ENCODE measurements at regions not wholly inside any gene's neighbourhood (a gene's known extent, or its start where the extent isn't known, plus 50 kb on each side); places are given as distances from the start of the nearest gene placed in this dataset.

DNA sequence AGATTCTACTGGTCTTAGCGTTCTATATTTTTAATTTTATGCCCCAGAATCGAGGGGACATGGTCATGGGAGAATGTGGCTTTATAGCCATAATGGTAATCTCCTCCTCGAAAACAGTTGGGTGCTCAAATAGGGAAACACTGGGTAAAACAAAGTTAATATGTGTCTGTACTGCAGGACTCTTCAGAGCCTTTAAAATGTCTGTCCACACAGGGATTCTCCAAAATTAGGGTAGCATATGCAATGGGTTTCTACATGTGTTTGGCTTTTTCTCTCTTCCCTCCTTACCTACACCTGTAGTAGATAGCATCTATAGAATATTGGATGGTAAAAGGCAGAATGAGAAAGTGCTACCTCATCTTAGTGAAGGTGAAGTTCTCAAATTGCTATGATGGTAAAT is 130.0 kb upstream of the NR3C1 start:
- H3K27me3 ChIP-seq (ENCODE audit: control insufficient read depth in 2 of 2, insufficient read depth in 2 of 2, low read length in 2 of 2), result no peaks in the 10 kb centered on the region; a peak in 2 of 5 replicates
- no peak overlapping the region for H3K4me2 ChIP-seq (ENCODE audit: insufficient read depth, low read length)
- DNase-seq (ENCODE audit: extremely low read depth in 1 of 4, low spot score in 3 of 4), result no peak
- H3K4me1 ChIP-seq (replicated peaks in 1 of 2; ENCODE audit: control insufficient read depth in 2 of 2, insufficient read depth in 2 of 2, low read length in 2 of 2), result no peaks in the 10 kb centered on the region
- no peak for FAIRE-seq
- H3K9ac ChIP-seq (ENCODE audit: insufficient read depth in 1 of 2, low read depth in 2 of 2, low read length in 2 of 2), result no peak overlapping the region
- intact Hi-C loops (cut with micrococcal nuclease), result no loop called here
- 0% methylated on average over 3 of the region's 3 CpGs for WGBS (ENCODE audit: insufficient coverage, low coverage, missing lambda C conversion rate)
- no peak for TF ChIP-seq SNRNP70 (optimal IDR thresholded peaks at IDR 0.05; ENCODE audit: low read depth, low read length)
- peak; percentile 61; the same call in 1 of the 2 replicates for TF ChIP-seq ZNF239 (CRISPR knock-in tag; IDR thresholded peaks at IDR 0.05)
- no peak for ATAC-seq
- no peaks in the 10 kb centered on the region for H3K9me1 ChIP-seq (ENCODE audit: control insufficient read depth, insufficient read depth, low read length)
- in situ Hi-C loops (cut with MboI), result no loop called here
- CTCF ChIA-PET (ENCODE audit: low intra/inter-chr PET ratio), result no interaction called here
- no peaks in the 10 kb centered on the region for H3K9me3 ChIP-seq (replicated peaks; ENCODE audit: control insufficient read depth, insufficient read depth, low read depth, low read length)
- BruUV-seq (replicated peaks), result no TSS peak
- H4K20me1 ChIP-seq (replicated peaks; ENCODE audit: control insufficient read depth, insufficient read depth, low read length), result no peaks in the 10 kb centered on the region
- POLR2A ChIA-PET, result no interaction called here
- no peak overlapping the region for H3K4me3 ChIP-seq
- no peak overlapping the region for H3K27ac ChIP-seq (ENCODE audit: extremely low read depth, low read depth, low read length)
- H2AFZ ChIP-seq (ENCODE audit: low read depth, low read length), result no peak overlapping the region
- H3K36me3 ChIP-seq (ENCODE audit: control insufficient read depth, insufficient read depth, low read length), result no peaks in the 10 kb centered on the region
- H3K79me2 ChIP-seq (ENCODE audit: control insufficient read depth, insufficient read depth, low read length), result no peaks in the 10 kb centered on the region

DNA sequence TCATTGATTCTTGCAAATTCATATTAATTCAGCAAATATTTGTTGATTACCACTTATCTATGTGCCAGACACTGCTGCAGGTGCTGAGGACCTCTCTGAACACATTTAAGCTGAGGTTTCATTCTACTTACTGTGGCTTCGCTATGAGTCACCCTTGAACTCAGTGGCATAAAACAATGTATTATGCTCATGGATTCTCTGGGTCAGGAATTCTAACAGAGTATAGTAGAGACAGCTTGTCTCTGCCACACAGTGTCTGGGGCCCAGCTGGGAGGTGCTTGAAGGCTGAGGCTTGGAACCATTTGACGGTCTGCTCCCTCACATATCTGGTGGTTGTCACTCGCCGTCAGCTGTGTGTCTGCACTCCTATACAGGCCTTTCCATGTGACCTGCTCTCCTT is 124.3 kb upstream of the NR3C1 start:
- Histone ChIP-seq H3K79me2 (ENCODE audit: control insufficient read depth, insufficient read depth, low read length) (no peaks in the 10 kb centered on the region), H3K4me2 (ENCODE audit: insufficient read depth, low read length) (no peak overlapping the region), H3K27ac (ENCODE audit: extremely low read depth, low read depth, low read length) (no peak overlapping the region), H3K4me3 (no peak overlapping the region), H4K20me1 (replicated peaks; ENCODE audit: control insufficient read depth, insufficient read depth, low read length) (no peaks in the 10 kb centered on the region), H3K36me3 (ENCODE audit: control insufficient read depth, insufficient read depth, low read length) (no peaks in the 10 kb centered on the region), H3K9ac (ENCODE audit: insufficient read depth in 1 of 2, low read depth in 2 of 2, low read length in 2 of 2) (no peak overlapping the region), H3K9me1 (ENCODE audit: control insufficient read depth, insufficient read depth, low read length) (no peaks in the 10 kb centered on the region), H3K9me3 (replicated peaks; ENCODE audit: control insufficient read depth, insufficient read depth, low read depth, low read length) (no peaks in the 10 kb centered on the region), H3K27me3 (ENCODE audit: control insufficient read depth in 2 of 2, insufficient read depth in 2 of 2, low read length in 2 of 2) (no peaks in the 10 kb centered on the region; a peak in 1 of 5 replicates), H3K4me1 (replicated peaks in 1 of 2; ENCODE audit: control insufficient read depth in 2 of 2, insufficient read depth in 2 of 2, low read length in 2 of 2) (no peaks in the 10 kb centered on the region), H2AFZ (ENCODE audit: low read depth, low read length) (no peak overlapping the region)
- no peak for FAIRE-seq
- ChIA-PET CTCF (ENCODE audit: low intra/inter-chr PET ratio) (no interaction called here), POLR2A (no interaction called here)
- DNase-seq (ENCODE audit: extremely low read depth in 1 of 4, low spot score in 3 of 4), result no peak
- in situ Hi-C loops (cut with MboI) (no loop called here), intact Hi-C loops (cut with micrococcal nuclease) (no loop called here)
- no peak for ATAC-seq
- BruUV-seq (replicated peaks), result no TSS peak
- TF ChIP-seq NR2F6 (CRISPR knock-in tag; IDR thresholded peaks at IDR 0.05), result no peak
- TF ChIP-seq BDP1 (IDR thresholded peaks at IDR 0.05; ENCODE audit: insufficient read depth, insufficient read length), result no peak
- TF ChIP-seq, protein P1, sequence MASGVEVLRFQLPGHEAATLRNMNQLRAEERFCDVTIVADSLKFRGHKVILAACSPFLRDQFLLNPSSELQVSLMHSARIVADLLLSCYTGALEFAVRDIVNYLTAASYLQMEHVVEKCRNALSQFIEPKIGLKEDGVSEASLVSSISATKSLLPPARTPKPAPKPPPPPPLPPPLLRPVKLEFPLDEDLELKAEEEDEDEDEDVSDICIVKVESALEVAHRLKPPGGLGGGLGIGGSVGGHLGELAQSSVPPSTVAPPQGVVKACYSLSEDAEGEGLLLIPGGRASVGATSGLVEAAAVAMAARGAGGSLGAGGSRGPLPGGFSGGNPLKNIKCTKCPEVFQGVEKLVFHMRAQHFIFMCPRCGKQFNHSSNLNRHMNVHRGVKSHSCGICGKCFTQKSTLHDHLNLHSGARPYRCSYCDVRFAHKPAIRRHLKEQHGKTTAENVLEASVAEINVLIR (CRISPR knock-in tag; IDR thresholded peaks at IDR 0.05), result no peak
- TF ChIP-seq IFI16 (CRISPR knock-in tag; IDR thresholded peaks at IDR 0.05), result no peak
- peak; percentile 28; the same call in 1 of the 2 replicates for TF ChIP-seq FOSL1 (tag; conservative IDR thresholded peaks at IDR 0.05)
- WGBS (ENCODE audit: insufficient coverage, low coverage, missing lambda C conversion rate), result 5% methylated on average over 4 of the region's 4 CpGs

Measured in K562 (cell line).